H4 (cell line): ENCODE measurements at regions not wholly inside any gene's neighbourhood (a gene's known extent, or its start where the extent isn't known, plus 50 kb on each side); places are given as distances from the start of the nearest gene placed in this dataset.
"Not testable (repeated sequence)": the region's sequence is repeated elsewhere in the genome, so short reads cannot be mapped to it uniquely, and the experiment has no call there.

ENCODE experiments used
- DNase-seq: peaks from one replicate; pipeline ENCODE4 v3.0.0-alpha.2; 2015; ENCODE audit warnings: low spot score

GRCh38 chr13:61684976-61685681 lies 269.5 kb upstream of the PCDH20 start:
- DNase-seq: no peak

DNA sequence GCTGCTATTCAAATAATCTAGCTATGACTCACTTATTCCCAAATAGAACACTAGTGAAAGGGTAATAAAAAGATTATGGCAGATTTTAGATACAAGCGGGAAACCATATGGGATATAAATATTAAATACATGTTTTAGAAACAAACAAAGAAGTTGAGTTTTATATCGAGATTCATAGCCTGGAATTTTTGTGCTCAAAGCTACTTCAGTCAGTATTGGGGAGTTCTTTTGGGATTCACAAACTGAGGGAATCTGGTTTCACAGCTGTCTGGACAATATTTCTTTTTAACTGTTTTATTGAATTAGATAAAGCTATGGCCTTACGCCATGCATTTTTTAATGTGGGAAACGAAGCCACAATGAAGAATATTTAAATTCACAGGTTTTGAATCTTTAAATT lies 257.1 kb upstream of the PCDH20 start:
- no peak for DNase-seq

GRCh38 chr13:61670384-61671161 lies 254.9 kb upstream of the PCDH20 start:
- no peak for DNase-seq

- DNase-seq: peak; percentile 6
Observed at GRCh38 chr13:61664801-61665705, 249.4 kb upstream of the PCDH20 start.

GRCh38 chr13:61654481-61654880 lies 238.8 kb upstream of the PCDH20 start:
- DNase-seq: no peak

GRCh38 chr13:61648547-61648946 lies 232.9 kb upstream of the PCDH20 start:
- DNase-seq: no peak

GRCh38 chr13:61612192-61612591 lies 196.5 kb upstream of the PCDH20 start:
- no peak for DNase-seq

DNA sequence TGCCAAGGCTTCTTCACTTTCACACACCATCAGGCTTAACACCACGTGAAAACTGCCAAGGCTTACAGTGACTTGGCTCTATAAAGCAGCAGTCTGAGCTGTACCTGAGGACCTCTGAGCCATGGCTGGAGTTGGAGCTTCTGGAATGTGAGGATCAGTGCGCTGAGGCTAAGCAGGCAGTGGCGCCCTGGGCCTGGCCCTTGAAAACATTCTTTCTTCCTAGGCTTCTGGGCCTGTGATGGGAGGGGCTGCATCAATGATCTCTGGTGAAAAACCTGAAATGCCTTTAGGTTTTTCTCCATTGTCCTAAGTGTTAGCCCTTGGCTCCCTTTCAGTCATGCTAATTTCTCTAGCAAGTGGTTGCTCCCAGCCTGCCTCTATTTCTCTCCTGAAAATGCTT lies 192.5 kb upstream of the PCDH20 start:
- no peak for DNase-seq

GRCh38 chr13:61600360-61601033 lies 184.8 kb upstream of the PCDH20 start:
- DNase-seq: peak; percentile 2

- DNase-seq: no peak
Observed at GRCh38 chr13:61592489-61592888, 176.8 kb upstream of the PCDH20 start.

GRCh38 chr13:61575973-61576372 lies 160.3 kb upstream of the PCDH20 start:
- DNase-seq: no peak

DNA sequence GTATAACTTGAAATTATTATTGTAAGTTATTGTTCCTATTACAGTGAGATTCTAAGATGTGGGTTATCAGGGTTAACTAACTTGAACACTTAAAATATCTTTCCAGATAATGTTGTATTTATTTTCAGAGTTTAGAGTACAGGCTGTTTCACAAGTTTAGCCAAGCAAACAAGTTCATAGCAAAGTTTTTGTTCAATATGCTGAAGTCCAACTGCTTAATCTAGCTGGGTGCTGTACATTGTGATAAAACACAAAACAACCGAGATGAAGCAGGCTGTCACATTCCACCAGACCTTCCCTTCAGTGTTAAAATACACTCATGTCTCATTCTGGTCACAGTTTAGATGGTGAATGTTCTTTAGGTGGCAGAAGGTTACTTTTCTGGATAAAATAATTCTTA lies 148.0 kb upstream of the PCDH20 start:
- no peak for DNase-seq

DNA sequence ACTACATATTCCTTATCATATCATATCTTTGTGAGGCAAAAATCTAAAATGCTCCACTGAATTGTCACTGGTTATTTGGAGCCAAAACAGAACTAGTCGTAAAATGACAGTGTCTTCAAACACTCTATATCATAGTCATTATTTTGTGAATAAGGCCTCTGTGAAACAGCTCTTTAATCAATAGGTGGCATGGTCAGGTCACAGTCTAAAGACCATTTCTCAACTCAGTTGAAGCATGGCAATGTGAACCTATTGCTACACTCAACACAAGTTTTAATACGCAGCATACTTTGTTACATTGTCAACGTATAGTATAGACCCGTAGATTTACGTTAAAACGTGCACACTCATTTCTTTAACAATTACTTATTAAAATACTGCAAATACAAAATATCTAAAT lies 131.3 kb upstream of the PCDH20 start:
- DNase-seq: no peak

DNA sequence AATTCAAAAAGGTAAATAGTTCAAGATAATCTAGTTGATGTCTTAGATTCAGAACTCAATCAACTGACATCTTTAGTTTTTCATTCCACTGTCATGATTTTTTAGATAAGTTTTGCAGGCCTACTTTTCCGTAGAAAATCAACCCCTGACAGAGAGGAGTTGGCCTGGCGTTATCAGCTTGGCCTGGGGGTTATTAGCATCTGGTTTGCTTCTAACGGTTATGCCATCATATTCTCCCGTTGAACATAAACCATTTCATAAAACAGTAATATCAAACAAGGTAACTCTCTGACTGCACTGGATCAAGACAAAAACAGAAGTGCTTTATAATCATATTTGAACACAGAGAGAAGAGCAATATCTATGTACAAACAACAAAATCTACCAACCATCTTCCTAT lies 130.8 kb upstream of the PCDH20 start:
- DNase-seq: no peak

DNA sequence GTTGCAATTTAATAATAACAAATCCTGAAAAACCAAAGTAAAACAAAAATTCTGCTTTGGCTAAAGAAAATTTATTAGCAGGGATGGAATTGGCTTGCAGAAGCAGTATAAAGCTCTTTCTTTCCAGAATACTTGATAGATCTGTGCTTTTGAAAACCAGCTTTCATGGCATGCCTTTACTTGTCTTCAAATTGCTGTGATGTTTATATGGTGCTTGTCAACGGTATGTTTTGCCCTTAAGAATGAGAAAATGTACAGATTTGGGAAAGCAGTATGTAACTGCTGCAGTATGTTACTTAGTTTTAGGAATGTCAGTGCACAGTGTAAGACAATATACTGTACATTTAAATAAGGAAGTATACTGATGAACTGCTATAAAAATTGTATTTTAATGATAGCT lies 120.8 kb upstream of the PCDH20 start:
- DNase-seq: no peak

- DNase-seq: no peak
Observed at GRCh38 chr13:61531383-61532065, 115.9 kb upstream of the PCDH20 start.

DNA sequence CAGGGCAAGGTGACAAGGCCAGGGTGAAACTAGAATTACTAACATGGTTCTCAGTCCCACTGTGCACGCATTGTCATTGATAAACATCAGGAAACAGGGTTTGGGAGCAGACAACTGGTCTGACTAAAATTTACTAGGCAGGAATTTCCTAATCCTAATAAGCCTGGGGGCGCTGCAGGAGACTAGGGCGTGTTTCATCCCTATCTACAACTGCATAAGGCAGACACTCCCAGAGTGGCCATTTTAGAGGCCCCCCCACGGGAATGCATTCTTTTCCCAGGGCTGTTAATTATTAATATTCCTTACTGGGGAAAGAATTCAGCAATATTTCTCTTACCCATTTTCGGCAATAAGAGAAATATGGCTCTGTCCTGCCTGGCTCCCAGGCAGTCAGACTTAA lies 103.6 kb upstream of the PCDH20 start:
- not testable (repeated sequence) for DNase-seq

DNA sequence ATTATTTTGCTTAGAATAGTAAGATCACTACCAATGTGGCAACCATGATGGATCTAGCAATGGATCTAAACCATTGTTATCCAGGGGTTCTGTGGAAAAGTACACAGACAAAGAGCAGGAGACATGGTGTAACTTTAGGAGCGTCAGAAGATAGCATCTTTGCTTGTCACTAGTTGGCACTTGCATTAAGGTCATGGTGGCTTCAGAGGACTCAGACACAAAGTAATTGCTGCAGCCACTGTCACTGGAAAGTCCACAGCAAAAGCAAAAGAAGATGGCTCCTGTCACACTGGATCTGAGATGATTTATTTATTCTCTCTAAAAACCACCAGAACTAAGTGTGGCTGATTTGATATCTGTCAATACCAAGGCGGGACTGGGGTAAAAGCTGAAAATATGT lies 93.3 kb upstream of the PCDH20 start:
- no peak for DNase-seq

DNA sequence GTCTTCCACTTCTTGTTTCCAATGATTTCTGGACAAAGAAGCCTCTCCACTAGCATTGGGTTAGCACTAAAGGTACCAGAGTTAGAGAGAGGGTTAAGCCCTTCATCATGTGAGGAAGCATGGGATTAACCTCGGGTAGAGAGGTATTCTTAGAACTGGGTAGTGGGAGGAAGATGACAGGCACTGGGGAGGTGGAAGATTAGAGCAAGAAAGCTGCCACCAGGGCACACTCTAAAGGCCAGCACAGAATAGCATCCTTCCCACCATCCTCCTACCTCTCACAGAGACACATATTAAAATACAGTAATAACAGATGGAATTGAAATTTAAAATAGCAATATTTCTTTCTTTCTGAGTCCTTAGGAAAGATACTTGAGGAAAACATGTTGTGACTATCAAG lies 84.5 kb upstream of the PCDH20 start:
- no peak for DNase-seq

- DNase-seq: no peak
Observed at GRCh38 chr13:61495648-61496047, 80.0 kb upstream of the PCDH20 start.

DNA sequence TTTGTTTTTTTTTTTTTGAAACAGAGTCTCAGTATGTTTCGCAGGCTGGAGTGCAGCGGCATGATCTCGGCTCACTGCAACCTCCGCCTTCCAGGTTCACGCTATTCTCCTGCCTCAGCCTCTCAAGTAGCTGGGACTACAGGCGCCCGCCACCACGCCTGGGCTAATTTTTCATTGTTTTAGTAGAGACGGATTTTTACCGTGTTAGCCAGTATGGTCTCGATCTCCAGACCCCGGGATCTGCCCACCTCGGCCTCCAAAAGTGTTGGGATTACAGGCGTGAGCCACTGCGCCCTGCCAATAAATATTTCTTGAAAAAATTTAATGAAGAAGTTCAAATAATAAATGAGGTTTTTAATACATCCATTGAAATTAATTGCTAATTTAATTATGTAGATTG lies 77.9 kb upstream of the PCDH20 start:
- not testable (repeated sequence) for DNase-seq
